Karpas-422 (cell line): ENCODE measurements at regions not wholly inside any gene's neighbourhood (a gene's known extent, or its start where the extent isn't known, plus 50 kb on each side); places are given as distances from the start of the nearest gene placed in this dataset.

Experiments
- DNase-seq: peaks from one replicate; pipeline ENCODE4 v3.0.0-alpha.2; 2015
- H2AFZ ChIP-seq: fragments of 200-600 bp; sonication (generic); 2 replicates; pipeline ENCODE4 v1.6.1; 2014; ENCODE audit warnings: antibody characterized with exemption, low read length, mixed read lengths
- H3K27ac ChIP-seq: fragments of 200-600 bp; sonication (generic); 2 replicates; pipeline ENCODE4 v1.5.1; 2014; ENCODE audit warnings: mild to moderate bottlenecking, low read length, moderate library complexity
- H3K27me3 ChIP-seq: fragments of 200-600 bp; sonication (generic); 2 replicates; pipeline ENCODE4 v1.6.1; 2014; ENCODE audit warnings: low read length, mixed read lengths
- H3K36me3 ChIP-seq: fragments of 200-600 bp; sonication (generic); 2 replicates; pipeline ENCODE4 v1.6.1; 2014; ENCODE audit warnings: low read length, mixed read lengths; ENCODE audit not compliant: insufficient read depth
- H3K4me1 ChIP-seq: fragments of 200-600 bp; sonication (generic); 2 replicates; pipeline ENCODE4 v1.6.1; 2014; ENCODE audit warnings: mild to moderate bottlenecking, low read length, mixed read lengths
- H3K4me2 ChIP-seq: fragments of 200-600 bp; sonication (generic); 2 replicates; pipeline ENCODE4 v1.6.1; 2014; ENCODE audit warnings: low read length, low read depth, mild to moderate bottlenecking; ENCODE audit not compliant: poor library complexity, severe bottlenecking
- H3K4me3 ChIP-seq: fragments of 200-600 bp; sonication (generic); 2 replicates; pipeline ENCODE4 v1.5.1; 2014; ENCODE audit warnings: mild to moderate bottlenecking, antibody characterized with exemption, low read length, mixed read lengths
- H3K79me2 ChIP-seq: fragments of 200-600 bp; sonication (generic); 2 replicates; pipeline ENCODE4 v1.6.1; 2014; ENCODE audit warnings: mild to moderate bottlenecking, low read length, mixed read lengths
- H3K9ac ChIP-seq: fragments of 200-600 bp; sonication (generic); 2 replicates; pipeline ENCODE4 v1.6.0; 2014; ENCODE audit warnings: low read length
- H3K9me2 ChIP-seq: fragments of 200-600 bp; sonication (generic), shearing (Covaris generic); replicated peaks from 2 replicates; pipeline ENCODE4 v1.6.0; 2014; ENCODE audit warnings: mild to moderate bottlenecking, low read length, moderate library complexity; ENCODE audit not compliant: insufficient read depth
- H3K9me3 ChIP-seq: fragments of 300-700, 200-600 bp; sonication (generic); 2 replicates; pipeline ENCODE4 v1.6.1; 2014; ENCODE audit warnings: low read length, mixed read lengths
- H4K20me1 ChIP-seq: fragments of 200-600 bp; sonication (generic); 2 replicates; pipeline ENCODE4 v1.6.1; 2014; ENCODE audit warnings: mild to moderate bottlenecking, antibody characterized with exemption, low read length, low read depth; ENCODE audit not compliant: insufficient read depth

DNA sequence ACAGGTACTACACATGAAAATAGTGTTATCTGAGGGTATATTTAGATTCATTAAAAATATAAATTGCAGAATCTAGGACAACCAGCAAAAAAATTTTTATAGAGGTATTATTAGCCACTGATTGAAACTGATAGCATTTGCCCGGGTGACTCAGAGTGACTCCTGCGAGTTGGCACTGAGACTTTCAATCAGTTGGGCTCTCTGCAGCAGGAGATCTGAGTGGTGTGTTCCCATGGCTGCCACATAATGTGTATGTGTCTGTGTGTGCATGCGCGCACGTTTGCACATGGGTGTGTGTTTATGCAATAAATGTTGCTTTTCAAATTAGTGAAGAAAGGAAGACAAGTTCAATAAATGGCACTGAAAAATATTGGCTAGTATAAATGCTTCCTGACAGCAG, 100.1 kb upstream of the MRPS30 start:
- no peaks in the 10 kb centered on the region for H3K79me2 ChIP-seq
- H3K36me3 ChIP-seq, result no peaks in the 10 kb centered on the region
- H3K9me2 ChIP-seq, result no peaks in the 10 kb centered on the region
- no peaks in the 10 kb centered on the region for H3K4me1 ChIP-seq
- no peak overlapping the region for H3K4me2 ChIP-seq
- no peak for DNase-seq
- no peaks in the 10 kb centered on the region for H4K20me1 ChIP-seq
- H2AFZ ChIP-seq, result no peak overlapping the region
- no peaks in the 10 kb centered on the region for H3K9me3 ChIP-seq
- no peak overlapping the region for H3K9ac ChIP-seq
- no peaks in the 10 kb centered on the region for H3K27me3 ChIP-seq
- H3K4me3 ChIP-seq, result no peak overlapping the region
- no peak overlapping the region for H3K27ac ChIP-seq

GRCh38 chr5:44707721-44708120, 101.0 kb upstream of the MRPS30 start:
- Histone ChIP-seq H3K27me3 (no peaks in the 10 kb centered on the region), H3K4me1 (no peaks in the 10 kb centered on the region), H3K36me3 (no peaks in the 10 kb centered on the region), H2AFZ (no peak overlapping the region), H4K20me1 (no peaks in the 10 kb centered on the region), H3K9me3 (no peaks in the 10 kb centered on the region), H3K9ac (no peak overlapping the region), H3K79me2 (no peaks in the 10 kb centered on the region), H3K27ac (no peak overlapping the region), H3K9me2 (no peaks in the 10 kb centered on the region), H3K4me2 (no peak overlapping the region), H3K4me3 (no peak overlapping the region)
- no peak for DNase-seq

DNA sequence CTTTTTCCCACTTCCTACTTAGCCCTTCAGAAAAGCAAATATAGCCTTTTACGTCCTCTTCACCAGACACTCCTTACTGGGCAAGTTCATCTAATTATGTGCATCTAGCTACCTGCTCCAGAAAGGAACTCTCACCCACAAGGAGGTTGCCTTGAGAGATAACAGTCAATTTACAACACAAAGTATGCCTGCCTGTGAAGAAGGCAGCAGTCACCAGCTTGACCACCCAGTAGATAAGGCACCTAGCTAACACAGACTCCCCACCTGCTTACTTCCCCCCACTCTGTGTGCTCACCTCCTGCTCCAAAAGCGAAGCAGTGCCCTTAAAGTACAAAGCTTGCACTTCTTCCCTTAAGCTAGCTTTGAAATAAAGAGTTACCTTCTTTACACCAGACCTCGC, 111.7 kb upstream of the MRPS30 start:
- H3K4me1 ChIP-seq, result no peaks in the 10 kb centered on the region
- H3K9ac ChIP-seq, result no peak overlapping the region
- H3K4me3 ChIP-seq, result no peak overlapping the region
- H3K4me2 ChIP-seq, result no peak overlapping the region
- H3K27me3 ChIP-seq, result no peaks in the 10 kb centered on the region
- no peaks in the 10 kb centered on the region for H3K79me2 ChIP-seq
- no peak overlapping the region for H3K27ac ChIP-seq
- H2AFZ ChIP-seq, result no peak overlapping the region
- no peaks in the 10 kb centered on the region for H3K9me2 ChIP-seq
- no peaks in the 10 kb centered on the region for H3K36me3 ChIP-seq
- no peaks in the 10 kb centered on the region for H4K20me1 ChIP-seq
- DNase-seq, result no peak
- H3K9me3 ChIP-seq, result no peaks in the 10 kb centered on the region

GRCh38 chr5:44695259-44695658, 113.5 kb upstream of the MRPS30 start:
- H3K27me3 ChIP-seq, result no peaks in the 10 kb centered on the region; the same call in 1 of the 2 replicates
- no peak overlapping the region for H3K9ac ChIP-seq
- H3K27ac ChIP-seq, result no peak overlapping the region
- H3K4me2 ChIP-seq, result no peak overlapping the region
- no peak overlapping the region for H3K4me3 ChIP-seq
- no peaks in the 10 kb centered on the region for H3K4me1 ChIP-seq
- no peaks in the 10 kb centered on the region for H3K36me3 ChIP-seq
- no peaks in the 10 kb centered on the region for H3K9me3 ChIP-seq
- H2AFZ ChIP-seq, result no peak overlapping the region
- DNase-seq, result no peak
- no peaks in the 10 kb centered on the region for H3K79me2 ChIP-seq
- H3K9me2 ChIP-seq, result no peaks in the 10 kb centered on the region
- no peaks in the 10 kb centered on the region for H4K20me1 ChIP-seq

GRCh38 chr5:44691802-44692201, 116.9 kb upstream of the MRPS30 start:
- no peaks in the 10 kb centered on the region for H3K9me3 ChIP-seq
- no peak overlapping the region for H3K4me3 ChIP-seq
- DNase-seq, result no peak
- no peaks in the 10 kb centered on the region; the same call in 1 of the 2 replicates for H3K27me3 ChIP-seq
- H3K9ac ChIP-seq, result no peak overlapping the region
- no peaks in the 10 kb centered on the region for H3K79me2 ChIP-seq
- no peaks in the 10 kb centered on the region for H3K4me1 ChIP-seq
- no peaks in the 10 kb centered on the region for H3K36me3 ChIP-seq
- no peaks in the 10 kb centered on the region for H3K9me2 ChIP-seq
- no peak overlapping the region for H3K4me2 ChIP-seq
- no peaks in the 10 kb centered on the region for H4K20me1 ChIP-seq
- H2AFZ ChIP-seq, result no peak overlapping the region
- no peak overlapping the region for H3K27ac ChIP-seq

GRCh38 chr5:44681906-44682305, 126.8 kb upstream of the MRPS30 start:
- DNase-seq, result no peak
- H3K4me2 ChIP-seq, result no peak overlapping the region
- no peaks in the 10 kb centered on the region for H3K36me3 ChIP-seq
- H3K27ac ChIP-seq, result no peak overlapping the region
- no peaks in the 10 kb centered on the region for H3K9me2 ChIP-seq
- no peak overlapping the region for H3K9ac ChIP-seq
- no peak overlapping the region for H3K4me3 ChIP-seq
- no peaks in the 10 kb centered on the region for H3K27me3 ChIP-seq
- H3K9me3 ChIP-seq, result no peaks in the 10 kb centered on the region
- no peak overlapping the region for H2AFZ ChIP-seq
- H3K79me2 ChIP-seq, result no peaks in the 10 kb centered on the region
- no peaks in the 10 kb centered on the region for H4K20me1 ChIP-seq
- no peaks in the 10 kb centered on the region for H3K4me1 ChIP-seq

- no peak for DNase-seq
- Histone ChIP-seq H3K79me2 (no peaks in the 10 kb centered on the region), H3K4me1 (no peaks in the 10 kb centered on the region), H3K36me3 (no peaks in the 10 kb centered on the region), H2AFZ (no peak overlapping the region), H3K9me2 (no peaks in the 10 kb centered on the region), H3K4me2 (no peak overlapping the region), H3K27ac (no peak overlapping the region), H3K9me3 (no peaks in the 10 kb centered on the region), H3K4me3 (no peak overlapping the region), H3K9ac (no peak overlapping the region), H4K20me1 (no peaks in the 10 kb centered on the region), H3K27me3 (no peaks in the 10 kb centered on the region)
Observed at GRCh38 chr5:44679214-44679613, 129.5 kb upstream of the MRPS30 start.

DNA sequence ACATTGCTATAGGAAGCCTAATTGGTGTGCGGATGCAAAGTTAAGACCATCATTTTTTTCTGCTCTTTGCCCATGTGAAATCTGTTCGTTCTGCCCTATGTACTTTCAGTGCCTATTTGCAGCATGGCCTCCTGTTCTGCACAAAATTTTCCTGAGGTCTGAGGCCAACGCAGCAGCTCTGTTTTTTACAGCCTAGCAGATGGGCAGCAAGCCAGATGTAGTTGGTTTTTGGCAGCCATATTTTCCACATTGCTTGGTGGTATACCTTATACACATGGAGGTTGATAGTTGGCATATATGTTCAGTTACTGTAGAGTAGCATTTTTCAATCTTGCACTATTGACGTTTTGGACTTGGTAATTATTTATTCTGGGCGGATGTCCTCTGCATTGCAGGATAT, 133.5 kb upstream of the MRPS30 start:
- peak; percentile 39 for DNase-seq
- H3K9me3 ChIP-seq, result no peaks in the 10 kb centered on the region

GRCh38 chr5:44674461-44674860, 134.3 kb upstream of the MRPS30 start:
- no peak overlapping the region for H2AFZ ChIP-seq
- H3K27me3 ChIP-seq, result no peaks in the 10 kb centered on the region
- no peaks in the 10 kb centered on the region for H3K79me2 ChIP-seq
- no peaks in the 10 kb centered on the region for H4K20me1 ChIP-seq
- no peaks in the 10 kb centered on the region for H3K4me1 ChIP-seq
- H3K9me3 ChIP-seq, result no peaks in the 10 kb centered on the region
- H3K9ac ChIP-seq, result no peak overlapping the region
- H3K4me3 ChIP-seq, result no peak overlapping the region
- no peaks in the 10 kb centered on the region for H3K36me3 ChIP-seq
- H3K9me2 ChIP-seq, result no peaks in the 10 kb centered on the region
- no peak for DNase-seq
- no peak overlapping the region for H3K27ac ChIP-seq
- H3K4me2 ChIP-seq, result no peak overlapping the region

More for the DNA sequence above, 133.5 kb upstream of the MRPS30 start:
- H3K4me3 ChIP-seq, result no peak overlapping the region
- H3K27me3 ChIP-seq, result no peaks in the 10 kb centered on the region
- H3K36me3 ChIP-seq, result no peaks in the 10 kb centered on the region
- H2AFZ ChIP-seq, result no peak overlapping the region
- no peak overlapping the region for H3K4me2 ChIP-seq
- H3K9ac ChIP-seq, result no peak overlapping the region
- no peaks in the 10 kb centered on the region for H4K20me1 ChIP-seq
- H3K27ac ChIP-seq, result no peak overlapping the region
- no peaks in the 10 kb centered on the region for H3K79me2 ChIP-seq
- no peaks in the 10 kb centered on the region for H3K4me1 ChIP-seq
- no peaks in the 10 kb centered on the region for H3K9me2 ChIP-seq
